ENCODE measurements at regions not wholly inside any gene's neighbourhood (a gene's known extent, or its start where the extent isn't known, plus 50 kb on each side); places are given as distances from the start of the nearest gene placed in this dataset.

GRCh38 chr12:85509081-85509856 lies 229.2 kb downstream of the ALX1 start:
- no peak for DNase-seq (ENCODE audit: low spot score)

GRCh38 chr12:85509857-85510256 lies 229.8 kb downstream of the ALX1 start:
- no peak for DNase-seq (ENCODE audit: low spot score)

- DNase-seq (ENCODE audit: low spot score) = no peak
These were observed 236.0 kb downstream of the ALX1 start for GRCh38 chr12:85516039-85516438.

- DNase-seq (ENCODE audit: low spot score) = no peak
These were observed 236.8 kb downstream of the ALX1 start for GRCh38 chr12:85516667-85517325.

GRCh38 chr12:85519163-85519562 lies 239.1 kb downstream of the ALX1 start:
- no peak for DNase-seq (ENCODE audit: low spot score)

- no peak for DNase-seq (ENCODE audit: low spot score)
These were observed 243.2 kb downstream of the ALX1 start for GRCh38 chr12:85523197-85523596.

- DNase-seq (ENCODE audit: low spot score) = no peak
These were observed 247.2 kb downstream of the ALX1 start for GRCh38 chr12:85527192-85527591.

- no peak for DNase-seq (ENCODE audit: low spot score)
These were observed 249.9 kb downstream of the ALX1 start for GRCh38 chr12:85529896-85530295.

- DNase-seq (ENCODE audit: low spot score) = no peak
These were observed 250.4 kb downstream of the ALX1 start for GRCh38 chr12:85530456-85530855.

- DNase-seq (ENCODE audit: low spot score) = no peak
These were observed 251.3 kb downstream of the ALX1 start for GRCh38 chr12:85531341-85531740.

GRCh38 chr12:85549640-85550039 lies 269.6 kb downstream of the ALX1 start:
- no peak for DNase-seq (ENCODE audit: low spot score)

- no peak for DNase-seq (ENCODE audit: low spot score)
These were observed 270.9 kb downstream of the ALX1 start for GRCh38 chr12:85550924-85551323.

- DNase-seq (ENCODE audit: low spot score) = no peak
These were observed 272.4 kb downstream of the ALX1 start for GRCh38 chr12:85552461-85552860.

- no peak for DNase-seq (ENCODE audit: low spot score)
These were observed 277.8 kb downstream of the ALX1 start for GRCh38 chr12:85557850-85558249.

- DNase-seq (ENCODE audit: low spot score) = no peak
These were observed 277.5 kb downstream of the RASSF9 start for GRCh38 chr12:85558684-85559083.

- no peak for DNase-seq (ENCODE audit: low spot score)
These were observed 277.1 kb downstream of the RASSF9 start for GRCh38 chr12:85559127-85559526.

GRCh38 chr12:85559536-85559935 lies 276.7 kb downstream of the RASSF9 start:
- DNase-seq (ENCODE audit: low spot score) = no peak

GRCh38 chr12:85562765-85563164 lies 273.4 kb downstream of the RASSF9 start:
- no peak for DNase-seq (ENCODE audit: low spot score)

GRCh38 chr12:85564786-85565185 lies 271.4 kb downstream of the RASSF9 start:
- DNase-seq (ENCODE audit: low spot score) = no peak

GRCh38 chr12:85568395-85569103 lies 267.7 kb downstream of the RASSF9 start:
- DNase-seq (ENCODE audit: low spot score) = no peak

GRCh38 chr12:85569261-85569660 lies 266.9 kb downstream of the RASSF9 start:
- no peak for DNase-seq (ENCODE audit: low spot score)

- no peak for DNase-seq (ENCODE audit: low spot score)
These were observed 263.3 kb downstream of the RASSF9 start for GRCh38 chr12:85572956-85573355.

All from ureter (tissue), 1 donor.